NOMO-1 (cell line): ENCODE measurements at regions not wholly inside any gene's neighbourhood (a gene's known extent, or its start where the extent isn't known, plus 50 kb on each side); places are given as distances from the start of the nearest gene placed in this dataset.
"Not testable (repeated sequence)": the region's sequence is repeated elsewhere in the genome, so short reads cannot be mapped to it uniquely, and the experiment has no call there.

Source experiments
- DNase-seq, 2 experiments: peaks; one replicate each; lab custom pipeline; 2025; ENCODE audit not compliant: unreplicated experiment in 2 of 2; lab: John Stamatoyannopoulos, UW

DNA sequence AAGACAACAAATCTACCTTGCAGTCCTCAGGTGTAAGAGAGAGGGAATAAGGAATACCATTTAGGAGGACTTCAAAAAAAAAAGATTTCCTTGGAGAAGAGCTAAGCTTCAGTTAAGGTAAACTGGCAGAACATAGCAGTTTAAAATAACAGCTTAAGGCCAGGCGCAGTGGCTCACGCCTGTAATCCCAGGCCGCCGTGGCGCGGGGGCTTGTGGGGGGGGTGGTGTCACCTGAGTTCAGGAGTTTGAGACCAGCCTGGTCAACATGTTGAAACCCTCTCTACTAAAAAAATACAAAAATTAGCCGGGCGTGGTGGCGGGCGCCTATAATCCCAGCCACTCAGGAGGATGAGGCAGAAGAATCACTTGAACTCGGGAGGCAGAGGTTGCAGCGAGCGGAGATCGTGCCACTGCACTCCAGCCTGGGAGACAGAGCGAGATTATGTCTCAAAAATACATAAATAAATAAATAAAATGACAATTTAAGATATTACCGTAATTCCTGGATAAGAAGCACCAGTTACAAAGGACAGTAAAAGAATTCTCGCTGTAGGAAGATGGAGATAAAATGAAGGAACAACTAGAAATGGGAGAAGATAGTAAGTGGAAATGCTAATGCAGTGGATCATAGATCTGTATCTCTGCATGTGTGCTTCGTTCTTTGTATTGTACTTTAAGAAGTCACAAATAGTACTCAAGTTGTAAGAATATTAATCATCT lies 1140.2 kb downstream of the NCAM2 start:
- no peak for DNase-seq

DNA sequence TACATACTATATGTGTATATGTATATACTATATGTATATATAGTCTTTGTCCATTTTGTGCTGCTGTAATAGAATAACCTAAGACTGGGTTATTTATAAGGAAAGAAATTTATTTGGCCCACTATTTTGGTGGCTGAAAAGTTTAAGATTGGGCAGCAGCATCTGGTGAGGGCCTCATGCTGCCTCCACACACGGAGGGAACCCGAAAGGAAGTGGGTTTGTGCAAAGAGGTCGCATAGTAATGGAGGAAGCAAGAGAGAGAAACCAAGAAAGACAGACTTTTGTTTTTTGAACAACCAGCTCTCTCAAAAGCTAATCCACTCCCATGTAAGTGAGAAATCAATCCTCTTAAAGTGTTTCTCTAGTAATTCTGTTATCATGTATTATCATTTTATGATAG lies 1147.3 kb downstream of the NCAM2 start:
- no peak for DNase-seq

DNA sequence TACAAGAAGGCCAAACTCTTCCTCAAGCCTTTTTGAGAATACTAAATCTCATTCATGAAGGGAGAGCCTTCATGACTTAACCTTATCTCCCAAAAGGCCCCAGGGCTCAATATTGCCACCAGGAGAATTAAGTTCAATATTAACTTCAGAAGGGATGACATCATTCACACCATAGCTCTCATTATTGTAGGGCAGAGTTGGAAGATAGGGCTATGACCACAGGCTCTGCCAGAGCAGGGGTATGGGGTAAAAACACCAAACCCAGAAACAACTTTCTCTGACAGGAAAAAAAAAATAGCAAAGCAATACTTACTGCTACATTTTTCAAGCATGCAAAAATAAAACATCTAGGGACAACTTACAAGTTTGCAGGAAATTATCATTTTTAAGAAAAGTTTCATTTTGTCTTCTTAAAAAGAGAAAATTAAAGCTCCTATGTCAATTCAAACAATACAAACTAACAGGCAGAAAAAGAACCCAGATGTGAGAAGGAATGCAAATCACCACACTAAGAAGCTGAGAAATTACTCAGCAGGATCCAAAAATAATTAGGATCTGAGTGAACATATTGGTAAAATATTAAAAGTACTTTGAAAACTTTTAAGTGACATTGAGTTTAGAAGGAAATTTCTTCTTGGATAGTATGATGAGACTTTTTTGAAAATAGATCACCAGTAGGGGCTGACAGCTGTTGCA lies 1156.5 kb downstream of the NCAM2 start:
- DNase-seq = no peak

DNA sequence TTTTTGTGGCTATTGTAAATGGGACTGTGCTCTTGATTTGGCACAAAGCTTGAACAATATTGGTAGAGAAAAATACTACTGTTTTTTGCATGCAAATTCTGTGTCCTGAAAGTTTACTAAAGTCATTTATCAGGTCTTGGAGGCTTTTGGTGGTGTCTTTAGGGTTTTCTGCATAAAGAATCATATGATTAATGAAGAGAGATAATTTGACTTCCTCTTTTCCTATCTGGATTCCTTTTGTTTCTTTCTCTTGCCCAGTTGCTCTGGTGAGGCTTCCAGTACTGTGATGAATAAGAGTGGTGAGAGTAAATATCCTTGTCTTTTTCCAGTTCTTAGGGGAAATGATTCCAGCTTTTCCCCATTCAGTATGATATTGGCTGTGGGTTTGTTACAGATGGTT lies 1166.7 kb downstream of the NCAM2 start:
- no peak for DNase-seq

DNA sequence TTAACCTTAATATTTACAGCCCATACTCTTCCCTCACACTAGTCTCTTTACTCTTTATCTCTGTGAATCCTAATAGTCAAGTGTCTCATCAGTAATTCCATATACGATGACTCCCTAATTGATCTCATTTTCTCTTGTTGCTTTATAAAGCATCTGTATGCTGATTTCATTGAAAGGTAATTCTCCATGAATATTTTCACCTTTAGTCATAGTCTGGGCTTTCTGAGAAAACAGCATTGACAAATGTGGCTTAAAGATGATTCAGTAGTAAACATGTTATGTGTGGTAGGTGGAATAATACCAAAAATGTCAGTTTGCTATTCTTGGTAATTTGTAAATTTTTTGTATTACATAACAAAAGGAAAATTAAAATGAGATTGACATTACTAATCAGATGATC lies 1176.5 kb downstream of the NCAM2 start:
- no peak for DNase-seq

DNA sequence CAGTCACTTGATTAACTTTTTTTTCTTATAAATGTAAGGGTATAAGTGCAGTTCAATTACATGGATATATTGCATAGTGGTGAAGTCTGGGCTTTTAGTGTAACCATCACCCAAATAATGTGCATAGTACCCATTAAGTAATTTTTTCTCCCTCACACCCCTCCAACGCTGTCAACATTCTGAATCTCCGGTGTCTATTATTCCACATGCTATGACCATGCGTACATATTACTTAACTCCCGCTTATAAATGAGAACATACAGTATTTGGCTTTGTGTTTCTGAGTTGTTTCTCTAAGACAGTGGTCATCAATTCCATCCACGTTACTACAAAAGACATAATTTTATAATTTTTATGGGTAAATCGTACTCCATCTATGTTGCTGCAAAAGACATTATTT lies 1191.1 kb downstream of the NCAM2 start:
- no peak for DNase-seq

DNA sequence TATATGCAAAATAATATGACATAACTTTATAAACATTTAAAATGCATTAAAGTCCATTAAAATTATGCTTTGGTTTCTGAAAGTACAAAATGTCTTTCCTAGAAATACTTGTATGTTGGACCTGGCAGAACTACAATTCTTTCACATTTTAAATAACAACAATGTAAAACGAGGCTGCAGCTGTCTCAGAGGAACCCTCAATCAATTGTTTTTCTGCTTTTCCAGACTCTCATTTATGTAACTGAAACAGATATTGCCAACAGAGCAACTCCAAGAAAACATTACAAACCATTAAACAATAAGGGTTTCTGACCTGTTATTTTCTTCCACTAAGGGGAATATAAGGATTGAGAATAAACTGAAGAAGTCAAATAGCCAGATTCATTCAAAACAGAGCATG lies 1193.4 kb downstream of the NCAM2 start:
- no peak for DNase-seq

DNA sequence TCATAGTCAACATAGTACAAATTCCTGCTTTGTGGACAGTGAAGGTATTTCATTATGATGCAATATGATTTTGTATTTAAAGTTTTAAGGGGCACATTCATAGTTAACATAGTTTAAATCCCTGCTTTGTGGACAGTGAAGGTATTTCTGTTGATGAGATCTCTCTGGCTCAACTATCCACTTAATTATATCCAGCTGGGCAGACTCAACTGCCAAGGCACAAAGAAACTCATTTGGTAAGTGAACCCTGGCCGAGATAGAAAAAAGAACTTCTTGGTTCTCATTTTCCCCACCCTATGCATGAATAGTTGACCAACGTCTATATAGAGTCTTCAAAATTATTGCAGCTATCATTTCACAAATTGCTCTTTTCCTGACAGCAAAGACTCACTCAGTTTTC lies 1194.6 kb downstream of the NCAM2 start:
- DNase-seq = no peak

DNA sequence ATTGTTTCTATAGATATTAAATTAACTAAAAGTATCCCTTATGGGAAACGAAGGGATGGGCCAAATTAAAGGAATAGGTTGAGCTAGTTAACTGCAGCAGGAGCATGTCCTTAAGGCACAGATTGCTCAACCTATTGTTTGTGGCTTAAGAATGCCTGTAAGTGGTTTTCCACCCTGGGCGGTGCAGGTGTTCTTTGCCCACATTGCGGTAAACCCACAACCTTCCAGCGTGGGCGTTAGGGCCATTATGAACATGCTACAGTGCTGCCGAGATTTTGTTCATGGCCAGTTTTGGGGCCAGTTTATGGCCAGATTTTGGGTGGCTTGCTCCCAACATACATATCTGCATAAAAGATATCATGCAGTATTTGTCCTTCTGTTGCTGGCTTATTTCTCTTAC lies 1196.8 kb downstream of the NCAM2 start:
- DNase-seq = not testable (repeated sequence)

DNA sequence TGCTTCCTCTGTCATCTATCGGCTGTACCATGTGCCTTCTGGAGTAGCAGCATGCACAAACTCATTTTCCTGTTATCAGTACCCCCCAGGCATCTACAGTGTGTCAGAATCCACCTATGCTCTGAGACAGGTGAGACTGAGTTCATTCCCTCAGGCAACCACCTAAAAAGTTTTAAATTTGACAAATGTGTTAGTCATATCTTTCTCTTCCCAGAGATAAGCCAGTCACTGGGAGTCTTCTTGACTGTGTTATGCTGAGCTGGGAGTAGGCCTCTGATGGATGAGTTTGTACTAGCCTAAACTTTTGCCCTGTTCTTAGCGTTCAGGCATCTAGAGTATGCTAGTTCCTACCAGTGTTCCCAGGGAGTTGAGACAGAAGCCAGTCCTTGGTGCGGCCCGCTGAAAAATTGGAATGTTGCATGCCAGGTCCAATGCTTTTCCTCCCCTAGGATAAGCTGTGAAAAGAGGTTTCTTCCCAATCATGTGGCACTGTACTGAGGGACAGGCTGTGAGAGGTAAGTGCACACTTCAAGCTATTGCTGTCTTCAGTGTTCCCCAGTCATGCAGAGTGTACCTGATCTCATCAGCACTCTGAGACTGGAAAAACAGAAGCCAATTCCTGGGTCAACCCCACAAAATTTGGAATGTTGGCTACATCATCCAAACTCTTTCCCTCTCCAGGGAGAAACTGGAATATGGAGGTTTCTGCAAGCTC lies 1202.3 kb downstream of the NCAM2 start:
- DNase-seq = no peak

DNA sequence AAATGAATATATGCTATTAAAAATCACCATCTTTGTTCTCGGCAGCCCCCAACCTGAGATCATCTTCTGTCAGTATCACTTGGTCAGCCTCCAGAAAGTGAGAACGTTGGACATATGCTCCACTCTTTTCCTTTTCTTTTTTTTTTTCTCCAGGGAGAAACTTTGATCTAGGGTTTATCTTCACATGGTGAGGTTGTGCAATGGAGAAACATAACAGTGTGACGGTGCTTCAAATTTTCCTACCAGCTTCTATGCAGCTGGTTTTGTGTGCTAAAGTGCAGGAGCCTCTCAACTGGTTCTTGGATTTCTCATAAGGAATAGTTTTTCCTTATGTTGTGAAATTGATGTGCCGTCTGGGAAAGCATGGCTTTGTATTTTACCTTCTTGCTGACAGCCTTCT lies 1202.9 kb downstream of the NCAM2 start:
- DNase-seq = no peak

DNA sequence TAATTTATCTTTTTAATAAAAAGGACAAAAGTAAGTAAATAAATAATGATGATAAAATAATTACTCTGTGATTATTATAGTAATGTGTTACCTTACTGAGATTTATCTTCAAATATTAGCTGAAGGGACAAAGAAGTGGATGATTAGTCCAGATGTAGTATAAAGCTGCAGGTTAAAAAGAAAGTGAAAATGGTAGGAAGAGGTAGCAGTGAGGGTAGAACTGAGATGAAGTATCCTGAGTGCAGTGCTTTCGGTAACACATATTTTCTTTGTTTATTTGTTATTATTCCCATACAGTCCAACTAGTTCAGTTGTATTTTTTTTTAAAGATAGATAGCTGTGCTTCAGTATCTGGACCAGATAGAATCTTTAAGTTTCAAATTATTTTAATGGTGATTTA lies 1203.5 kb downstream of the NCAM2 start:
- no peak for DNase-seq

DNA sequence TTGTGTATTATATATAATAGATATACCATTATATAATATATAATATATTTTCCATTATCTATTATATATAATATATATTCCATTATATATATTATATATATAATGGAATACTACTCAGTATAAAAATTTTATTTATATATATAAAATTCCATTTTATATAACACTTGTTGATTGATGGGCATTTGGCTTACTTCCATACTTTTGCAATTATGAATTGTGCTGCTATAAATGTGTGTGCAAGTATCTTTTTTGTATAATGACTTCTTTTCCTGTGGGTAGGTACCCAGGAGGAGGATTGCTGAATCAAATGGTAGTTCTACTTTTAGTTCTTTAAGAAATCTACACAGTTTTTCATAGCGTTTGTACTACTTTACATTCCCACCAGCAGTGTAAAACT lies 1211.1 kb downstream of the NCAM2 start:
- DNase-seq = no peak

DNA sequence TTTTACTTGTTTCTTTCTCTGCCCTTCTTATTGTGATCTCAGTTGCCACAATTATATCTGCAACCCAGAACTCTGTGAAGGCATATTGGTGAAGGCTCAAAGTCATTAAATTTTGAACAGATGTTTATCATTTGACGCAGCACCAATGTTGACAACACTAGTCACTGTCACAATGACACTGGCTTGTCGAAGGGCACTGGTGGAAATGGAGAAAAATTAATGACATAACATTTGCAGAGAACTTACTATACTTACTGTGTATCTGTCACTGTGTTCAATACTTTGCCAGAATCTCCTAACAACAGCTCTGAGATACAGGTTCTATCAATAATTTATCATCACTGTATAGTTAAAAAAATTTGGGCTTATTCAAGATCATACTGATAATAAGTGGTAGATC lies 1213.7 kb downstream of the NCAM2 start:
- DNase-seq = no peak

DNA sequence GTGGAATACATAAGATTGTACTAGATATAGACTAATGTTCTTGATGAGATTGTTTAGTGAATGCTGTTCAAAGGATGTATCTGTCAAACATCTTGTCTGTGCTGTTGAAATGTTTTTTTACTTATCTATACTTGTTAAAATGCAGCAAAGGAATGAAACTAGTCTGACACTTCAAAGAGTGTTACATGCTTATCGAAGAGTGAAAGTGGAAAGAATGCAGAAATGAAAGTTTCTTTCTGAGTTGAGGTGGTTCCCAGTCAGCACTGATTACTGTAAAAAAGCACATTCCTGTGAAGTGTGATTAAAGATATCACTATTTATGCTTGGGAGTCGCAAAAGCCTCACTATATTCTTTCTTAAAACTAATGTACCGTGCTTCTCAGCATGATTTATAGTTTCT lies 1225.2 kb downstream of the NCAM2 start:
- DNase-seq = no peak

DNA sequence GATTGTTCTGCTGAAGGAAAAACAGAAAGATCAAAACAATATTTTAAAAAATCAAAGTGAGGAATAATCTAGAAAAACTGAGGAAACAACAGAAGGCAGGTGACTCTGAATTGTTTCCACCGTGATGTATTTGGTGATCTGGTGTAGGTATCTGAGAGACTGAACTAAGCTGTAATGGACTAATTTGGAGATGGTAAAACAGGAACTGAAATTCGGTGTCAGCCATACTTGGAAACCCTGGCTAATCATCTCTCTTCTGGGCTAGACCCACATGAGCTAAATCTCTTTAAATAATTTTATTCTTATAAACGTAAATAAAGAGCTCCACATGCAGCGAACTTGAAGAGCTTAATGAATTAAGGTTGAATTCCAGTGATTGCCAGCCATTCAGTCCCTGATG lies 1226.1 kb downstream of the NCAM2 start:
- DNase-seq = no peak

DNA sequence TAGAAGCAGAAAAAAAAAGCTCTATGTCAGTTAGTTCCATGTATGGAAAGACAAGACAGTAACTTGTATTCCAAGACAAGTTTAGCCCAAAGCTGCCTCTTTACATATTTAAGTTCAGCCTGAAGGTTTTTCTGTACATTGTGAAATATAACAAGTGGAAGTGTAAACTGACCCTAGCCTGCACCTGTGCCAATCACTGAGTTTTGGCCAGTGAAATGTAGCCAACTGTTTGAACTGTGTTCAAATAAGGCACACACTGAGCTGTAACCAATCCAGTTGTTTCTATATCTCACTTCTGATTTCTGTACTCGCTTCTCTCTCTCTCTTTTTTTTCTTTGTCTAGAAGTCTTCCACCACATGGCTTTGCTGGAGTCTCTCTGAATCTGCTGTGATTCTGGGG lies 1227.1 kb downstream of the NCAM2 start:
- DNase-seq = no peak

DNA sequence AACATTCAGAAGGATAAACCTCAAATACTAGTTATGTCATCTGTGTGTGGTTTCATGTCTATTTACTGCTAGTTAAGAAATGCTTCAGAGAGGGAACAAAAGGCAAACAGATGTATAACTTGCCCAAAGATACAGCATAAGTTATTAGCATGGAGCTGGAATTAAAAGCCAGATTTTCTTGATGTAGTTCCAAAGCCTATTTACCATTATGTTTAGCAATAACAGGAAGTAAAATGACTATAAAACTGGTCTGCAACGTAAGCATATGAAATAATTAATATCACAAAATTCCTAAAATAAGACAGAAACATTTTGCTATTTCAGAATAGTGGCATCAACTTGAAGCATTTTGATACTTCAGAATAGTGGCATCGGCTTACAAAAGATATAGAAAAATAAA lies 1232.8 kb downstream of the NCAM2 start:
- no peak for DNase-seq

DNA sequence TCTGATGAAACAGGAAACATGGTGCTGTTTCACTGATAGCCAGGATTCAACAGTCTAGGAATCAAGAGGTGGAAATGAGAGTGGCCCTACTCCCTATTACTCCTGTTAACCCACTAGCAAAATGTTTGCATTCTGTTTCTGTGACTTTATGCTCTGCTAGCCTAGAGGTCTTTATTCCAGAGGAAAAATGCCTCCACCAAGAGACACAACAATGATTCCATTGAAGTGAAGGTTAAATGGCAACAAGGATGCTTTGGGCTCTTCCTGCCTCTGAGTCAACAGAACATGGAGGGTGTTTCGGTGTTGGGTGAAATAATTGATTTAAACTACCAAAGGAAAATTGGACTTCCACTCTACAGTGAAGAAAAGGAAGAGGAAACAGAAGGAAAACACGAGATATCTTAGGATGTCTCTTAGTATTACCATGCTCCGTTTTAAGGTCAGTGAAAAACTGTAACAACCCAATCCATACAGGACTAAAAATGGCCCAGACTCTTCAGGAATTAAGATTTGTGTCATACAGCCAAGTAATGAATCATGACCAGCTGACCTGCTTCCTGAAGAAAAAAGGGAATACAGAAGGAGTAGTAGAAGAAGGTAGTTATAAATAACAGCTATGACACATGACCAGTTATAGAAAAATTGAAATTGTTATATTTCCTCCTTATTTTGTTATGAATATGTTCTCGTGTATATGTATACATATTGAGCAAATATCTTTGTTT lies 1237.8 kb downstream of the NCAM2 start:
- no peak for DNase-seq

DNA sequence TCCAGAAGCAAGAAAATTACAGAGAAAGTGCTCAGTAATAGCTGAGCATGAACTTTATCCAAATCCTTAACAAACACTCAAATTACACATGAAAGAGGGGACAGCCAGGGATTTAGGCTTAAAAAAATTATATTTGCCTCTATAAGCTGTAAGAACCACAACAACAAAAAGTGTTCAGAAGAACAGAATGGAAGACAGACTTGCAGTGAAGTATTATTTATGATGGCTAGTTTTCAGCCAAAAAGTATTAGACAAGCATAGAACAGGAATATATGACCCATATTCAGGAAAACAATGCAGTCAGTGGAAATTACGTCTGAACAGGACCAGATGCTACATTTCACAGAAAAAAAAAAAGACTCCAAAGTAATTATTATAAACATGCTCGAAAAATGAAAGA lies 1246.3 kb downstream of the NCAM2 start:
- DNase-seq = no peak

DNA sequence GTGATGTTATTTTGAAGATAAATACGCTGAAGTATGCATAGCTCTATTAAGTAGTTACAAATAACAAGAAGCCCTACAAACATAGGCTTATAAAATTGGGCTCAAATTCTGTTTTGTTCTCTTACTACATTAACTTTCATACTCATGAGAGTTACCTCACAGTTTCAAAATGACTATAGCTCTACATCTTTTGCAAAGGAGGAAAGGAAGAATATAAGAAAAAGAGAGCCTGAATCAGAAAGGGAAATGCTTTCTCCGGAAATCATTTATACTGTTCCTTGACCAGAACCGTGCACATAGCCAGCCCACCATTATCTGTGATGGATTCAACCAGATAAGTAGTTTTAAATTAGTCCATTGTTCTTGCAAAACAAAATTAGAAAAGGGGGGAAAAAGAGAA lies 1252.1 kb downstream of the NCAM2 start:
- DNase-seq = no peak
